ENCODE measurements at regions not wholly inside any gene's neighbourhood (a gene's known extent, or its start where the extent isn't known, plus 50 kb on each side); places are given as distances from the start of the nearest gene placed in this dataset.
"Not testable (repeated sequence)": the region's sequence is repeated elsewhere in the genome, so short reads cannot be mapped to it uniquely, and the experiment has no call there.

DNA sequence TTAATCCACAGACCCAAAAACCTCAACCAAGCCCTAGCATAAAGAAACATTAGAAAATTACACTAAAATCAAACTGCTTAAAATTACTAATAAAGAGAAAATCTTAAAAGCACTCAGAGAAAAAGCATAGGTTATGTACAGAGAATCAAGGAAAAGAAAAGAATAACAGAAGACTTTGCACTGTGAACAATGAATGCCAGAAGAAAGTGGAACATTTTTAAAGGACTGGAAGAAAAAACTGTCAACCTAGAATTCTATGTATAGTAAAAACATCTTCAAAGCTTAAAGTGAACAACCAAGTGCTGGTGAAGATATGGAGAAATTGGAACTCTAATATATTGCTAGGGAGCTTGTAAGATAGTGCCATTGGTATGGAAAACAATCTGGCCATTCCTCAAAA is 82.7 kb upstream of the SLC6A11 start:
- no peak for DNase-seq (ENCODE audit: low read depth)
- no peak overlapping the region for H3K4me3 ChIP-seq (ENCODE audit: control insufficient read depth, low read depth, low read length)
- TF ChIP-seq, protein P1, sequence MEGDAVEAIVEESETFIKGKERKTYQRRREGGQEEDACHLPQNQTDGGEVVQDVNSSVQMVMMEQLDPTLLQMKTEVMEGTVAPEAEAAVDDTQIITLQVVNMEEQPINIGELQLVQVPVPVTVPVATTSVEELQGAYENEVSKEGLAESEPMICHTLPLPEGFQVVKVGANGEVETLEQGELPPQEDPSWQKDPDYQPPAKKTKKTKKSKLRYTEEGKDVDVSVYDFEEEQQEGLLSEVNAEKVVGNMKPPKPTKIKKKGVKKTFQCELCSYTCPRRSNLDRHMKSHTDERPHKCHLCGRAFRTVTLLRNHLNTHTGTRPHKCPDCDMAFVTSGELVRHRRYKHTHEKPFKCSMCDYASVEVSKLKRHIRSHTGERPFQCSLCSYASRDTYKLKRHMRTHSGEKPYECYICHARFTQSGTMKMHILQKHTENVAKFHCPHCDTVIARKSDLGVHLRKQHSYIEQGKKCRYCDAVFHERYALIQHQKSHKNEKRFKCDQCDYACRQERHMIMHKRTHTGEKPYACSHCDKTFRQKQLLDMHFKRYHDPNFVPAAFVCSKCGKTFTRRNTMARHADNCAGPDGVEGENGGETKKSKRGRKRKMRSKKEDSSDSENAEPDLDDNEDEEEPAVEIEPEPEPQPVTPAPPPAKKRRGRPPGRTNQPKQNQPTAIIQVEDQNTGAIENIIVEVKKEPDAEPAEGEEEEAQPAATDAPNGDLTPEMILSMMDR (conservative IDR thresholded peaks at IDR 0.05; ENCODE audit: control insufficient read depth, insufficient read depth, low read depth, low read length) = no peak

DNA sequence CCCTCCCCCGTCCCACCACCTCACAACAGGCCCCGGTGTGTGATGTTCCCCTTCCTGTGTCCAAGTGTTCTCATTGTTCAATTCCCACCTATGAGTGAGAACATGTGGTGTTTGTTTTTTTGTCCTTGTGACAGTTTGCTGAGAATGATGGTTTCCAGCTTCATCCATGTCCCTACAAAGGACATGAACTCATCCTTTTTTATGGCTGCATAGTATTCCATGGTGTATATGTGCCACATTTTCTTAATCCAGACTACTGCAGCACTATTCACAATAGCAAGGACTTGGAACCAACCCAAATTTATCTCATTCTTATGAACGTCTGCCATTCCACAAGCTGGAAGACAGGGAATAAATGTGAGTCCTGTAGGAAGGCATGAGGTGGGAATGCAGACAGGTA is 79.6 kb upstream of the SLC6A11 start:
- DNase-seq (ENCODE audit: low read depth); H3K4me3 ChIP-seq (ENCODE audit: control insufficient read depth, low read depth, low read length): not testable (repeated sequence)

DNA sequence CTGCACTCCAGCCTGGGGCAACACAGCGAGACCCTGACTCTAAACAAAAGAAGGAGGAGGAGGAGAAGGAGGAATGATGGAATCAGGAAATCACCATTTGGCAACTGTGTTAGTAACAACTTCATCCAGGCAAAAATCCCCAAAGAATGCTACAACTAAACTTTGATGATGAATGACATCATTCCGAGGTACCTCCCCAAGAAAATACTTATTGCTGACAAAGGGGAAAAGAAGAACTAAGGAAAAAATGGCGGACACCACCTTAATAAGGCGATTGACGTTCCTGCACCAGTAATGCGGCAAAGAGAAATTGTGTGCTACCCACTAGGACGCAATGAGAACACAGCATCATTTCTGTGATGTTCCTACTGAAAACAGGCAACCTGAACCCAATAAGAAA is 78.2 kb upstream of the SLC6A11 start:
- H3K4me3 ChIP-seq (ENCODE audit: control insufficient read depth, low read depth, low read length) = no peak overlapping the region
- no peak for DNase-seq (ENCODE audit: low read depth)
- TF ChIP-seq, protein P1 (conservative IDR thresholded peaks at IDR 0.05; ENCODE audit: control insufficient read depth, insufficient read depth, low read depth, low read length) = no peak

DNA sequence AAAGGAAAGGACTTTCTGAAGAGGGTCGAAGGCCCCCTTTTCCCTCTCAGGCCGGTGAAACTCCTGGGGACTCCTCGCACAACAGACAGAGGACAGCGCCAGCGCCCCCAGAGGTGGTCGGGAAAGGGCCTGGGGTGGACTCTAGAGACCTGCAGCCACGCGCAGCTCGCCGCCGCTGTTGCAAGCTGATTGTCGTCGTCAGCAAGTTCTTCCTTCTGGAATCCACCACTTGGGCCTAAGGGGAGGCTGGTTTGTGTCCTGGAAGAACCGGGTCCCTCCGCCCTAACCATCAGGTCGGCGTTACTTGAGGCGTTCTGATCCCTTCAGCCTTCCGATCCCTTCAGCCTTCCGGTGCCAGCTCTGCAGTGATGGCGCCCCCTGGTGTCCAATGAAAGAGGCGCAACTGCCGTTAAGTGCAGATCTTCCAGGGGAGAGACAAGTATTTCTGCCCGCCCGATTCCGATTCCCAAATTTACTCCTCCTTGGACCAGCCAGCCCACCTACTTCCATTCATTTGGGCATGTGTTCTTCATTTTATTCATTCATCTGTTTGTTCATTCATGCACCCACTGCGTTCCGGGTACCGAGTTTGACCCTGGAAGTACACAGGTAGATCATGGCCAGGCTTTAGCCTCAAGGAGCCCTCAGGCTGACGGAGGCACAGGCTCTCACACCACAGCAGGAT is 77.2 kb upstream of the SLC6A11 start:
- DNase-seq (ENCODE audit: low read depth) = peak; percentile 57
- H3K4me3 ChIP-seq (ENCODE audit: control insufficient read depth, low read depth, low read length) = no peak overlapping the region
- TF ChIP-seq, protein P1 (conservative IDR thresholded peaks at IDR 0.05; ENCODE audit: control insufficient read depth, insufficient read depth, low read depth, low read length) = peak; percentile 86

DNA sequence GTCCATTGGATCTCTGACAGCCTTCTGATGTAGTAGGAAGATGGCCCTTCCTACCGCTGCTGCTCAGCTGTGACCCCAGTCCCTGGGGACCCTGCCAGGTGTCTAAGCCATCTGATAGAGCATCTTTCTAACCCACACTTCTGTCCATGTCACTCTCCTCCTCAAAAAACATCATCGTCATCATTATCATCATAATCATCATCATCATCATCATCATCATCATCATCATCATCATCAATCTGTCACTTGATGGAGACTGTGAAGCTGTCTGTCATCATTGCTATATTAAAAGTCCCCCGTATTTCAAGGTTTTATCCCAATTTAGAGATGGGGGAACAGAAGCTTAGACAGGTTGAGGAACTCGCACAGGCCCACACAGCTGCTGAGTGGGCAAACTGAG is 75.1 kb upstream of the SLC6A11 start:
- H3K4me3 ChIP-seq (ENCODE audit: control insufficient read depth, low read depth, low read length) = no peak overlapping the region
- TF ChIP-seq, protein P1 (conservative IDR thresholded peaks at IDR 0.05; ENCODE audit: control insufficient read depth, insufficient read depth, low read depth, low read length) = no peak
- no peak for DNase-seq (ENCODE audit: low read depth)

DNA sequence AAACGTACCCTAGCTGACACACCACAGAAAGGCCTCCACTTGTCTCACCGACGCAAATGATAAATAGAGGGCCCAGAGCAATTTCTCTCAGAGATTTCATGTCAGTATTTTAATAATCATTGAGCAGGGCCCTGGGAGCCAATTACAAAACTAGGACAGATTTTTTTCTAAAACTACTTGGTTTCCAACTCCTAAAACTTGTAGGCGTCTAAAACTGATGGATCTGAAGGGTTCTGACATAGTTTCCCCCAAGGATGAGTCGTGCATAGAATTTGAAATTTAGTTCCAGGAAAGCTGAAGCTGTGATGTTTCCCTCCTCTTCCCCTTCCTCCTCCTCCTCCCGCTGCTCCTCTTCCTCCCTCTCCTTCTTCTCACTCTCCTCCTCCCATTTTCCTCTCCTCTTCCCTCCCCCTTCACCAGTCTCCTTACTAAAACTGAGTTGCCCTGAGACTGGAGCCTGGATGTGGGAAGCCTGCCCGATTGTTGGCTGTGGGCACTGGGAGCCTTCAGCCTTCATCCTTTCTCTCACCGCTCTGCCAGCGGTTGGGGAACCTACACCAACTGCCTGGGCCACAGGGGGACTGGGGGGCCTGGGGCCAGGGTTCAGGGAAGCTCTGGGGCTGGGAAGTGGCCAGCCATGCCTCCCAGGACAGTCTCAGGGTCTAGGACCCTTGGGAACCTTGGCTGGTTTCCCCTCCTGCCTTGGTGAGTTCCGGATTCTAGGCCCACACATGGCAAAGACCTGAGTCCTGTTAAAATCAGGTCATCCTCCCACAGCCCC is 73.9 kb upstream of the SLC6A11 start:
- TF ChIP-seq, protein P1 (conservative IDR thresholded peaks at IDR 0.05; ENCODE audit: control insufficient read depth, insufficient read depth, low read depth, low read length) = no peak
- no peak overlapping the region for H3K4me3 ChIP-seq (ENCODE audit: control insufficient read depth, low read depth, low read length)
- DNase-seq (ENCODE audit: low read depth) = no peak

DNA sequence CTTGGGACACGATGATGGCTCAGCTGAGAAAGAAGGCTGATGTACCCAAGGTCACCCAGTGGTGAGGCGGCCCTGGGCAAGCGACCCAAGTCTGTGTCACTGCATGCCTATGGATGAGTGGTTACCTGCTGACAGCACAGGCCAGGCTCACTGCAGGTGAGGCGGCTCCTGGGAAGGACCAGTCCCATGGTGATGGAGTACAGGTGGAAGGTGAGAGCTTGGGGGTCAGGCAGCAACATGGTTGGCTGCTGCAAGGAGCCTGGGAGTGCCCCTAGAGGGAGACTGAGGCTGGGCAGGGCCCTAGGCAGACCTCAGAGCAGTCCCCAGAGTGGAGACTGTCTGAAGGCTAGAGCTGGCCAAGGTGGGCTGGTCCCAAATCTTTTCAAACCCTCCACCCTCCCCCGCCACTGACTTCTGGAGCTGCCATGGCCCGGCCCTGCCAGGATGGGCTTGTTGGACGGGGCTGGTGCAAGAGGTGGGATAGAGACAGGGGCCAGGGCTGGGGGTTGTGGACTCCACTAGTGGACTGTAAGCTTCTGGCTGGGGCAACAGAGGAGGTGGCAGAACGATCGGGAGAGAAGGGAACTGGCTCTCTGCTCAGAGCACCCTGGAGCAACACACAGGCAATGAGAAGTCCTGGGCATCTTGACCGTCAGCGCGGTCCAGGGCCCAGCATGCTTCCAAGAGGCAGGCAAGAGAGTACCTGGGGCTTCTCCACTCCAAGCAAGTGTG is 72.5 kb upstream of the SLC6A11 start:
- TF ChIP-seq, protein P1 (conservative IDR thresholded peaks at IDR 0.05; ENCODE audit: control insufficient read depth, insufficient read depth, low read depth, low read length) = no peak
- no peak overlapping the region for H3K4me3 ChIP-seq (ENCODE audit: control insufficient read depth, low read depth, low read length)
- DNase-seq (ENCODE audit: low read depth) = no peak
